Esophagus muscularis mucosa (tissue), 4 donors: ENCODE measurements at regions not wholly inside any gene's neighbourhood (a gene's known extent, or its start where the extent isn't known, plus 50 kb on each side); places are given as distances from the start of the nearest gene placed in this dataset.

Experiments
- DNase-seq: peaks from one replicate; pipeline ENCODE4 v3.0.0-alpha.2; 2017; ENCODE audit errors: extremely low spot score
- H3K27ac ChIP-seq, 4 donors: fragments of 200-600 bp; sonication (generic); replicated peaks in 1 of 4; 1 replicate in 3 of 4; 2 replicates in 1 of 4; pipeline ENCODE4 v1.5.1; 2016 to 2019; ENCODE audit warnings: mild to moderate bottlenecking in 1 of 4
- H3K27me3 ChIP-seq, 4 donors: fragments of 200-600 bp; sonication (generic); one replicate each; pipeline versions ENCODE4 v1.5.1 to v1.6.0; 2016 to 2019
- H3K36me3 ChIP-seq, 4 donors: fragments of 200-600 bp; sonication (generic); one replicate each; pipeline ENCODE4 v1.5.1; 2016 to 2019
- H3K4me1 ChIP-seq, 4 donors: fragments of 200-600 bp; sonication (generic); one replicate each; pipeline ENCODE4 v1.5.1; 2016 to 2019
- H3K4me3 ChIP-seq, 4 donors: fragments of 200-600 bp; sonication (generic); 1 replicate in 2 of 4; 2 replicates in 2 of 4; pipeline ENCODE4 v1.5.1; 2016 to 2019; ENCODE audit warnings: mild to moderate bottlenecking in 4 of 4, moderate library complexity in 1 of 4
- H3K9me3 ChIP-seq, 4 donors: fragments of 200-600 bp; sonication (generic); 1 replicate in 3 of 4; 2 replicates in 1 of 4; pipeline ENCODE4 v1.5.1; 2016 to 2019
- CTCF ChIP-seq, 3 experiments: fragments of 200-600 bp in 2 of 3; fragments of 450-650 bp in 1 of 3; sonication (generic) in 2 of 3; IDR thresholded peaks; one replicate each; pipeline ENCODE4 v1.5.1; 2017 to 2019; ENCODE audit warnings: antibody characterized with exemption in 3 of 3, mild to moderate bottlenecking in 2 of 3, moderate library complexity in 1 of 3
- EP300 ChIP-seq: sonication (generic); formaldehyde crosslinking; IDR thresholded peaks from one replicate; pipeline ENCODE4 v1.6.1; 2017; ENCODE audit warnings: antibody characterized with exemption
- POLR2A ChIP-seq: fragments of 450-650 bp; IDR thresholded peaks from one replicate; pipeline ENCODE4 v1.6.1; 2017; ENCODE audit warnings: antibody characterized with exemption, moderate library complexity, mild to moderate bottlenecking, low read depth
- POLR2AphosphoS5 ChIP-seq, 2 donors: sonication (generic); formaldehyde crosslinking; IDR thresholded peaks; one replicate each; pipeline ENCODE4 v1.6.1; 2017; ENCODE audit warnings: antibody characterized with exemption in 2 of 2
- WGBS: methylation state at CpG from one replicate; pipeline ENCODE4 v1.1.5; 2018; 5-methylcytosine and 5-hydroxymethylcytosine counted together
- intact Hi-C: fragments of 100-400 bp; cut with DNase I; formaldehyde crosslinking; loops from one replicate; pipeline ENCODE4 v1.15.1; 2023

DNA sequence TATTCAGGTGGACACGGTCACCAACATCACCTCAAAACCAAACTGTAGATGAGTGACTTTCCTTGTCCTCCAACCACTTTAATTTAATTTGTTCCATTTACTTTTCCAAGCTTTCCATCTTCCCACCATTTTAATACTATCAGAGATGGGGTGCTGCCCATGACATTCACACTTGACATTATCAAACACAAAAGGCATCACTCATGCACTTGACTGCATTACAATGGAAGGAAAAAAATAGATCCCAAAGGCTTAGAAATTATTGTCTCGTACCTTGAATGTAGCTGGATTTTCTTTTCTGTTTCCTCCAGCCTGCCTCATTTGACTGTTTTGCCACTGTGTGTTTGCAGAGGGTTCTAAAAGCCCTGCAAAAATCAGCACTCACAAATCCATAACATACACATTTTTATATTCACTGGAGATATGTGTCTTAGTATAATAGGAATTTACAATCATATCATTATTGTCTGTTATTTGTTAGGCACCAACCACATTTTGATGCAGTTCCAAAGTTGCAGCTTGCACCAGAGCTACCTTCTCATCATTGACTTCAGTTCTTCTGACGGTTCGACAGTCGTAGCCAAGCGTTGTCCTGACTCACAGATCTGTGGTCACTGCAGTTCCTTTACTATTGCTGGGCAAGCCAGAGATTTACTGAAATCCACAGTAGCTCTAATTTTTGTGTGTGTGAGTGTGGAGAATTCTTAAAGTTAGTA, 712.3 kb upstream of the WWC1 start:
- Histone ChIP-seq H3K4me3 (no peak overlapping the region), H3K27me3 (peaks cover 0 to 41% (median 14%) of the 10 kb centered on the region in 4 donors), H3K27ac (no peak overlapping the region), H3K9me3 (no peaks in the 10 kb centered on the region), H3K36me3 (no peaks in the 10 kb centered on the region), H3K4me1 (peaks cover 0 to 2% (median under 1%) of the 10 kb centered on the region in 4 donors)
- WGBS, result 75% methylated on average over 6 of the region's 6 CpGs
- DNase-seq, result no peak
- intact Hi-C loops, result no loop called here
- TF ChIP-seq EP300, result no peak
- TF ChIP-seq CTCF (IDR thresholded peaks at IDR 0.05), result no peak
- no peak for TF ChIP-seq POLR2A
- TF ChIP-seq POLR2AphosphoS5 (IDR thresholded peaks at IDR 0.05), result no peak

GRCh38 chr5:167579693-167580055, 711.8 kb upstream of the WWC1 start:
- Histone ChIP-seq H3K27me3 (peaks cover 0 to 37% (median 13%) of the 10 kb centered on the region in 4 donors), H3K4me1 (no peaks in the 10 kb centered on the region), H3K36me3 (no peaks in the 10 kb centered on the region), H3K9me3 (no peaks in the 10 kb centered on the region), H3K4me3 (no peak overlapping the region), H3K27ac (no peak overlapping the region)
- TF ChIP-seq POLR2A, result no peak
- no peak for TF ChIP-seq EP300
- no peak for TF ChIP-seq CTCF (IDR thresholded peaks at IDR 0.05)
- no peak for TF ChIP-seq POLR2AphosphoS5 (IDR thresholded peaks at IDR 0.05)
- WGBS, result 67% methylated on average over 5 of the region's 5 CpGs
- intact Hi-C loops, result no loop called here
- no peak for DNase-seq

- Histone ChIP-seq H3K4me3 (no peak overlapping the region), H3K36me3 (no peaks in the 10 kb centered on the region), H3K27me3 (peaks cover 0 to 28% (median 11%) of the 10 kb centered on the region in 4 donors), H3K4me1 (no peaks in the 10 kb centered on the region), H3K9me3 (no peaks in the 10 kb centered on the region), H3K27ac (no peak overlapping the region)
- DNase-seq, result no peak
- no peak for TF ChIP-seq POLR2A
- no peak for TF ChIP-seq CTCF (IDR thresholded peaks at IDR 0.05)
- TF ChIP-seq POLR2AphosphoS5 (IDR thresholded peaks at IDR 0.05), result no peak
- no peak for TF ChIP-seq EP300
- 89% methylated on average over 13 of the region's 13 CpGs for WGBS
- intact Hi-C loops, result no loop called here
Measured at GRCh38 chr5:167580608-167581007, 710.8 kb upstream of the WWC1 start.

- Histone ChIP-seq H3K9me3 (no peaks in the 10 kb centered on the region), H3K4me1 (no peaks in the 10 kb centered on the region), H3K27ac (no peak overlapping the region), H3K36me3 (no peaks in the 10 kb centered on the region), H3K4me3 (no peak overlapping the region), H3K27me3 (peaks cover 0 to 14% (median 5%) of the 10 kb centered on the region in 4 donors)
- 65% methylated on average over 2 of the region's 2 CpGs for WGBS
- no peak for DNase-seq
- intact Hi-C loops, result no loop called here
- TF ChIP-seq POLR2A, result no peak
- TF ChIP-seq EP300, result no peak
- TF ChIP-seq CTCF (IDR thresholded peaks at IDR 0.05), result no peak
- TF ChIP-seq POLR2AphosphoS5 (IDR thresholded peaks at IDR 0.05), result no peak
Measured at GRCh38 chr5:167582283-167582682, 709.2 kb upstream of the WWC1 start.

DNA sequence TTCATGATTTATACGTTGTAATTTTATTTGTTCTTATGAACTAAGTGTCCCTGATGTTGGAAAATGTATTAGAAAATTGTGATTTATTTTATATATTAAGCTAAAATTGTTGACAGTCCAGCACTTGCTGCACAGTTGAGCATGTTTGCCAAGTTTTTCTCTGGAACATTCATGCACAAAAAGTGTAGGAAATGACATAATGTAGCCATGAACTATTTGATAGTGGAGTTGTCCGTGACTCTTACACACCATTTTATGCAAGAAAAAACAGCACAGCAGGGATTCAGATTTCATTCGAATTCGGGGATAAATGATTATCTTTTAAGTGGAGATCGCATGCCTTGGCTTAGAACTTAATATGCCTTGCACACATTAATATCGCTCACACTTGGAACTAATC, 708.6 kb upstream of the WWC1 start:
- H3K4me1 ChIP-seq, result no peaks in the 10 kb centered on the region
- no peaks in the 10 kb centered on the region for H3K36me3 ChIP-seq
- H3K4me3 ChIP-seq, result no peak overlapping the region
- H3K9me3 ChIP-seq, result no peaks in the 10 kb centered on the region
- TF ChIP-seq POLR2AphosphoS5 (IDR thresholded peaks at IDR 0.05), result no peak
- no peak for TF ChIP-seq EP300
- no peak for TF ChIP-seq POLR2A
- no peak for TF ChIP-seq CTCF (IDR thresholded peaks at IDR 0.05)
- DNase-seq, result no peak
- 57% methylated on average over 6 of the region's 6 CpGs for whole genome bisulfite sequencing
- H3K27me3 ChIP-seq, result peaks cover 0 to 8% (median 2%) of the 10 kb centered on the region in 4 donors
- intact Hi-C loops, result no loop called here
- no peak overlapping the region for H3K27ac ChIP-seq
